ENCODE measurements at regions not wholly inside any gene's neighbourhood (a gene's known extent, or its start where the extent isn't known, plus 50 kb on each side); places are given as distances from the start of the nearest gene placed in this dataset.

- DNase-seq, result no peak
Measured at GRCh38 chr15:67892559-67893377, 52.9 kb upstream of the RNU6-1 start.

- DNase-seq, result no peak
Measured at GRCh38 chr15:67895237-67895636, 55.4 kb upstream of the RNU6-1 start.

- DNase-seq, result no peak
Measured at GRCh38 chr15:67897646-67898339, 57.9 kb upstream of the RNU6-1 start.

- DNase-seq, result no peak
Measured at GRCh38 chr15:67899596-67900283, 59.9 kb upstream of the RNU6-1 start.

GRCh38 chr15:67900621-67901147 lies 60.8 kb upstream of the RNU6-1 start:
- no peak for DNase-seq

GRCh38 chr15:67901922-67902321 lies 62.1 kb upstream of the RNU6-1 start:
- no peak for DNase-seq

GRCh38 chr15:67902579-67903009 lies 62.7 kb upstream of the RNU6-1 start:
- no peak for DNase-seq

GRCh38 chr15:67903708-67904107 lies 63.9 kb upstream of the RNU6-1 start:
- no peak for DNase-seq

GRCh38 chr15:67905628-67906027 lies 65.8 kb upstream of the RNU6-1 start:
- DNase-seq, result no peak

- DNase-seq, result no peak
Measured at GRCh38 chr15:67906382-67906781, 66.5 kb upstream of the RNU6-1 start.

GRCh38 chr15:67907184-67907723 lies 67.4 kb upstream of the RNU6-1 start:
- no peak for DNase-seq

- DNase-seq, result no peak
Measured at GRCh38 chr15:67908756-67909155, 68.9 kb upstream of the RNU6-1 start.

GRCh38 chr15:67911727-67912126 lies 71.9 kb upstream of the RNU6-1 start:
- DNase-seq, result no peak

- no peak for DNase-seq
Measured at GRCh38 chr15:67914028-67914427, 74.2 kb upstream of the RNU6-1 start.

- no peak for DNase-seq
Measured at GRCh38 chr15:67914537-67915460, 75.0 kb upstream of the RNU6-1 start.

- DNase-seq, result no peak
Measured at GRCh38 chr15:67915461-67916374, 75.9 kb upstream of the RNU6-1 start.

GRCh38 chr15:67916565-67916964 lies 76.7 kb upstream of the RNU6-1 start:
- DNase-seq, result no peak

GRCh38 chr15:67917037-67917436 lies 77.2 kb upstream of the RNU6-1 start:
- DNase-seq, result no peak

GRCh38 chr15:67917636-67918035 lies 77.8 kb upstream of the RNU6-1 start:
- DNase-seq, result no peak

- DNase-seq, result no peak
Measured at GRCh38 chr15:67918205-67918861, 78.5 kb upstream of the RNU6-1 start.

All from suppressor macrophage treated with lipopolysaccharide for 4 hours (primary cell).